Fibroblast of skin of left quadriceps (primary cell): ENCODE measurements at regions not wholly inside any gene's neighbourhood (a gene's known extent, or its start where the extent isn't known, plus 50 kb on each side); places are given as distances from the start of the nearest gene placed in this dataset.

ENCODE experiments used
- DNase-seq, 2 experiments: peaks; one replicate each; pipeline ENCODE4 v3.0.0-alpha.2; 2013; ENCODE audit warnings: low read depth in 2 of 2

DNA sequence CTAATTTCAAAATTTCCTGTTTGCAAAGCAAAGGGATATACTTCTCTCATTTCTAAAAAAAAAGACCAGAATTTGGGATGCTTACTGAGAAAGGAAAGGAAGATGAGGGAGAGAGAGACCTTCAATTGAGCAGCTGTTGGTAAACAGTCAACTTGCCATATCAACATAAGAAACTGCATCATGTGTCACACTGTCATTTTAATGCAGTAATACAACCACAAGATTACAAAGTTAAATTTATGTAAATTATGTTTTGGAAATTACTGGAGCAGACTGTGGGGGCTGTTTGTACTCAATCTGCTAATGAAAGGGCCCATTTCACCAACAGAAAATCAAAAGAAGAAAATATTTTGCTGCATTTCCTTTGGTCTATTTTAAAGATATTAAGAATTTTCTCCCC is 370.4 kb upstream of the TMPO start:
- no peak for DNase-seq

DNA sequence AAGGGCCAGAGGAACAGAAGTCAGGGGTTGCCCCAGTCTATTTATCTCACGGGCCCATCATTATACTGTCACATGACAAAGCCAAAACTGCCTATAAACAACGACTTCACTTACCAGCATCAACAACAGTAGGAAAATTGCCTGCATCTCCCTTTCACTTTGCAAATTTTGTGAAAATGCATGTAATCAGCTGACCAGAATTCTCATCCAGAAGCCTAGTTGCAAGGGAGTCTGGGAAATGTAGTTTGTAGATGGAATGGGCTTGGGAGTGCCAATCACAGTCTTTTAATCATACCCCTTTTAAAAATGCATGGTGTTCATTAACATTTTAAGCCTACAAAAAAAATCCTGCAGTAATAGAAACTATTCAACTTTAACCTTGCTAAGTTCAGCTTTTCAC is 369.3 kb upstream of the TMPO start:
- no peak for DNase-seq

- no peak for DNase-seq
These were observed 368.9 kb upstream of the TMPO start for GRCh38 chr12:98146487-98146886.

GRCh38 chr12:98149270-98149669 is 366.1 kb upstream of the TMPO start:
- no peak for DNase-seq

- no peak for DNase-seq
These were observed 365.6 kb upstream of the TMPO start for GRCh38 chr12:98149691-98150210.

DNA sequence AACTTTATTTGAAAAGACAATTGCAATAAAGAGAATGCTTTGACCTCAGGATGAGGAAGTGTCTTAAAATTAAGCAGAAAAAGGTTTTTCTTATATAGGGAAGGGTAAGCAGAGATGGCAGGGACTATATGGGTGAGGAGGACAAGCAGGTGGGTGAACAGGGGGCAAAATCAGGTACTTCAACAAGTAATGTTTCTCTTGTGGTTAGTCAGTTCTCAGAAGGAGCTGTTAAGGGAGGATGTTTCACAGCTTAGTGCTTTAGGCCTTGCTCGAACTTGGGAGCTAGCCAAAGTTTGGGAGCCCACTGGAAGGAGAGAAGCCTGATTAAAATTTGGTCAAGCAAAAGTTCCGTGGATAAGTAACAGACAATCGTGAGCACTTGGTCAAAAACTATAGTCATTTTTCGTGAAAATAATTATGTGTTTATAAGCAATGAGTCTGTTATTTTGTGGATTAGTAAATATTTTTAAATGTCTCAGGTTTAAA is 364.2 kb upstream of the TMPO start:
- no peak for DNase-seq

- DNase-seq: no peak
These were observed 363.4 kb upstream of the TMPO start for GRCh38 chr12:98151984-98152383.

GRCh38 chr12:98154850-98155249 is 360.5 kb upstream of the TMPO start:
- DNase-seq: no peak

DNA sequence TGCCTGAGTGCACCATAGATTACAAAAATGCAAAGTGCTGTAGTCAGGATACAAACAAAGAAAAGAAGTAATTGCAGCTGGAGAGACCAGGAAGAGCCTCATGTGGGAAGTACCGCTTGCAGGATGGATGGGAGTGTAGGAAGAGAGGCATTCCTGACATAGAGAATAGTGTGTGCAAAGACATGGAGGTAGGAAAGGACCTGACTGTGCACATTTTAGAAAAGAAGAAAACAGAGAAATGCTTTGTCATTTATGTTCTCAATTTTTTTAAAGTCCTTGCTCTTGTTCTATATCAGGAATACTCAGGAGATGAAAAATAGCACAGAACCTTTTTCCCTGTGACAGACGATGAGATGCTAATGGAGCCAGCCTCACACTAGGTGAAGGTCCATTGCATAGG is 358.7 kb upstream of the TMPO start:
- DNase-seq: no peak

- no peak for DNase-seq
These were observed 352.3 kb upstream of the TMPO start for GRCh38 chr12:98162906-98163678.

- DNase-seq: no peak
These were observed 343.1 kb upstream of the TMPO start for GRCh38 chr12:98172304-98172703.

DNA sequence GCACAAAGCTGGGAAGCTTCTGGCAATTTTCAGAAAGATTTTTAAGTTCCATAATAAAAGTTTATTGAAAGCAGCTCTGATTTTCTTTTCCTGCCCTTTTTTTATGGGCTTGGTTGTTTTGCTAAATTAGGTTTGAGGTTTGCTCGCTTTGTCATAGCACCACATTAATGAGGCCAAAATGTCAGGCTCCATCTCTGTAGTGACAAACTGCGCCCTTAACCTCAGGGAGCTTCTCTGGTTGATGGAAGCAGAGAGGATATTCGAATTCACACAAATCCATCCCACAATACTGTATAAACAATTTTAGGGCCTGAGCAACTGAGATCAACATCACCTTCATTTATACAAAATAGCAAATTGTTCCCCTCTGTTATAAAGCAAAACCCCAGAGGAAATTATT is 342.6 kb upstream of the TMPO start:
- no peak for DNase-seq

GRCh38 chr12:98173773-98174427 is 341.5 kb upstream of the TMPO start:
- DNase-seq: no peak

- no peak for DNase-seq
These were observed 341.0 kb upstream of the TMPO start for GRCh38 chr12:98174428-98174809.

- no peak for DNase-seq
These were observed 337.3 kb upstream of the TMPO start for GRCh38 chr12:98178126-98178525.

DNA sequence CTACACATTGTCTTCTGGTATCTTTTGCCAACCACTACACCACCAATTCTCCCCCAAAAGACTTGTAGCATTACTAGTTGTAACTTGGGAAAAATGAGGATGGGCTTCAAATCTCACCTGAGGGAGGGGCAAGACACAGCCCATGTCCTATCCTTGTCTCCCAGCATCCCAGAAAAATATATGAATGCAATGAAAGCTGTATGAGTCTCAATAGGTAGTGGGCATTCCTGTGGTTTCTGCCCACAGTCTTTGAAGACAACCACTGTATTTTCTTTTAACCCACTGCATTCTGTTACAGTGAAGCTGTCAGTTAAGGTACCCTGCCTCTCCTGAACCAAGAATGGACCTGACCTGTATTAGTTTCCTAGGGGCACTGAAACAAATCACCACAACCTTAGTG is 336.2 kb upstream of the TMPO start:
- no peak for DNase-seq

GRCh38 chr12:98180603-98181002 is 334.8 kb upstream of the TMPO start:
- no peak for DNase-seq

- DNase-seq: no peak
These were observed 332.6 kb upstream of the TMPO start for GRCh38 chr12:98182821-98183220.

DNA sequence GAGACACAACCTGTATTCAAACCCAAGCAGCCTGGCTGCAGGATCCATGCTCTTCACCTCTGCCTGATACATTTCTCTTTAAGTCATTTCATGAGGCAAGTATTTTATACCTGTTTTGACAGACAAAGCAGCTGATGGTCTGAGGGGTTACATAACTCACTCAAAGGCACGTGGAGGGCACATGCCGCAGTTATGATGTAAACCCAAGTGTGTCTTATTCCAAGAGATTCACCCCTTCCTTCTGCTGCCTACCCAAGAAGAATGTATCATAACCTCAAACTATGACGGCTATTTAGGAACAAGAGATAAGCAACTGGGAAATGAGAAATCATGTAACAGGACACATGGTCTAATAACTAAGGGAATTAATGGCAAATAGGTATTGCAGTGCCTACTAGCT is 329.8 kb upstream of the TMPO start:
- DNase-seq: no peak

GRCh38 chr12:98188650-98189077 is 326.7 kb upstream of the TMPO start:
- peak in 1 of 2 experiments; percentile 9 for DNase-seq

- DNase-seq: no peak
These were observed 320.8 kb upstream of the TMPO start for GRCh38 chr12:98194591-98194990.

DNA sequence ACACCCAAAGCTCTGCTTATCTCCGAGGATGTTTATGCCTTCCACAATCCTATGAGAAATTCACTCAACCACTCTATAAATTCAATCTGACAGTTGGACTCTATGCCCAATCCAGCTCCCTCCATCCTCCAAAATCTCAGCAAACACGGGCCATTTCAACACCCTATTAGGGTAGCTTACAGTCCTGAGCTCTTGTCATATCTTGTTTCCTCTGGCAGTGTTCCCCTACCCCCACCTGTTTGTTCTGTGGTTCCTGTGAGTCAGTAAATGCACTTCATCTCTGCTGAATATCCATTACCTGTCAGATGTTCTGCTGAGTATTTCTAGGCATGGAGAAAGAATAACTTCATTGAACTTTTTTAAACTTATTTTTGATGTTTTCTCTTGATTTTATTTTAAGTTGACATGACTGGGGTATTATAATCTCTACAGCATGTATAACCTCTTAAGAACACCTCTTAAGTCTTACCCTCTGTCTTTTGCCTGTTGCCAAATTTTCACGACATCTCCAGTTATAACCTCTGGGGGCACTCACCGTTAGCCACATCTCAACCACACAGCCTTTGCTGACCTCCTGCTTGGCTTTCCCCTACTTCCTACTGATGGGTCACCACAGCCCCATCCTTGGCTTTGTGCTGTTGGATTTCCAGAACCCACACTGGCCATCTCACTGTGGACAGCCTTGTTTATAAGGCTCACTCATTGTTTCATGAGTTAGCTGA is 317.0 kb upstream of the TMPO start:
- DNase-seq: no peak

DNA sequence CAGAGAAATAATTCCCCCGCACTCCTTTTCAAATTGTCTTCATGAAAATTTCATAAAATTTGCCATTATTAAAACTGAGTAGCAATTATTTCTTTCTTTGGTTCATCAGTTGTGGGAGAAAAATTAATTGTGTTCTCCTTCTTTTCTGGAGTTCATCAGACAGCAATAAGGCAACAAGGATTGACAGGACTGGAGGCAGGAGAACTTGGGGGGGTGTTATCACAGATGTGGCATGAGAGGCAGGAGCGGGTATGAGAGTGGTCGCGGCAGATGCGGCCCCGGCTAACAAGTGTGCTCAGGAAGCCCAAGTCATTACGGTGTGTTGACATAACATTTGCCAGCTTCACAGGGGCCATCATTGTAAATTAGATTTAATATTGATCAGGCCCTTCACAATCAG is 306.6 kb upstream of the TMPO start:
- DNase-seq: no peak
